SK-N-MC (cell line): ENCODE measurements at regions not wholly inside any gene's neighbourhood (a gene's known extent, or its start where the extent isn't known, plus 50 kb on each side); places are given as distances from the start of the nearest gene placed in this dataset.
A peak's percentile ranks its signal among the peaks of the same experiment; 100 is the strongest.

Experiments
- DNase-seq: peaks from one replicate; pipeline ENCODE4 v3.0.0-alpha.2; 2011; ENCODE audit warnings: low read depth, low spot score
- H3K27ac ChIP-seq: fragments of 200-600 bp; sonication (generic); 2 replicates; pipeline ENCODE4 v1.5.1; 2016; ENCODE audit warnings: mixed run types
- H3K36me3 ChIP-seq: fragments of 200-600 bp; sonication (generic); 2 replicates; pipeline ENCODE4 v1.6.1; 2017; ENCODE audit warnings: antibody characterized with exemption, low read length, mixed read lengths; ENCODE audit not compliant: insufficient read depth
- H3K4me3 ChIP-seq: fragments of 200-600 bp; sonication (generic); 2 replicates; pipeline ENCODE4 v1.5.1; 2016
- H3K9ac ChIP-seq: fragments of 200-600 bp; sonication (generic); 2 replicates; pipeline ENCODE4 v1.8.0; 2017; ENCODE audit warnings: mixed run types, mixed read lengths; ENCODE audit not compliant: insufficient read length
- H3K9me3 ChIP-seq: fragments of 200-600 bp; sonication (generic); 2 replicates; pipeline ENCODE4 v1.6.1; 2017; ENCODE audit warnings: low read depth, mild to moderate bottlenecking, antibody characterized with exemption, low read length, moderate library complexity, mixed read lengths
- EZH2 ChIP-seq: fragments of 200-600 bp; sonication (generic); IDR thresholded peaks from one replicate; pipeline ENCODE4 v1.6.1; 2017; ENCODE audit warnings: antibody characterized with exemption
- FOXP2 ChIP-seq: optimal IDR thresholded peaks from 2 replicates; pipeline ENCODE3; 2011; ENCODE audit warnings: mild to moderate bottlenecking, moderate library complexity; ENCODE audit not compliant: insufficient read depth; ENCODE audit errors: extremely low read length, control extremely low read depth
- POLR2AphosphoS5 ChIP-seq: IDR thresholded peaks from 2 replicates; pipeline ENCODE4 v1.6.1; 2012; ENCODE audit warnings: mild to moderate bottlenecking, low read depth, low read length, borderline replicate concordance

DNA sequence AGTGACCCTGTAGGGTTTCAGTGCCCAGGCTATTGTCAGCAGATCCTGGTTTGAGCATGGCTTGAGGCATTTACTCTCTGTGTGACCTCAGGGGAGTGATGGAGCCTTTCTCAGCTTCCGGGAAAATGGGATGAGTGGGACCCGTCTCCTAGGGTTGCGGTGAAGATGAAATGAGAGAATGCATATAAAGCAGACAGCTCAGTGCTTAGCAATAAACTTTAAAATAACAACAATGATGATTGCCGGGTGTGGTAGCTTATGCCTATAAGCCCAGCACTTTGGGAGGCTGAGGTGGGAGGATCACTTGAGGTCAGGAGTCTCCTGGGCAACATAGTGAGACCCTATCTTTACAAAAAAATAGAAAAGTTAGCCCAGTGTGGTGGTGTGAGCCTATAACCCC, 106.0 kb upstream of the MTHFD1L start:
- H3K27ac ChIP-seq, result no peak overlapping the region
- H3K9me3 ChIP-seq, result no peaks in the 10 kb centered on the region
- no peak for DNase-seq
- TF ChIP-seq EZH2, result no peak
- TF ChIP-seq FOXP2, result no peak
- TF ChIP-seq POLR2AphosphoS5, result no peak
- no peak overlapping the region for H3K9ac ChIP-seq
- no peaks in the 10 kb centered on the region for H3K36me3 ChIP-seq
- H3K4me3 ChIP-seq, result no peak overlapping the region

DNA sequence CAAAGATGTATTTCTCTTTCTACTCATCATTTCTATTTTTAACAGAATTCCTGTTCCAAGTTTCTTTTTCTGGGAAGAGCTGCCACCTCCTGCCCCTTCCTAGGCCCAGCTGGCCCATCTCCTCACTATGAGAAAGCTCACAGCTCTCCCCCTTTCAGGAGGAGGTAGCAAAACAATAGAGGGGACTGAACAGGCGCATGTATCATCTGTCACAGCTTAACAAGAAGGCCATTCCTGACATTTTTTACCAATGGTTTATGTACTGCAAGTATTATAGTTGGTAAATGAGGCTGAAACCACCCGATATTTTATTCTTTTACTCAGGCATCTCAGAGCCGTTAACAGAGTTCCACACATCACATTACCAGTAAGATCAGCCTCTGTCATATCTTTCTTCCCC, 103.7 kb upstream of the MTHFD1L start:
- no peak overlapping the region for H3K9ac ChIP-seq
- no peaks in the 10 kb centered on the region for H3K36me3 ChIP-seq
- H3K27ac ChIP-seq, result no peak overlapping the region
- DNase-seq, result no peak
- H3K9me3 ChIP-seq, result no peaks in the 10 kb centered on the region
- H3K4me3 ChIP-seq, result no peak overlapping the region
- TF ChIP-seq FOXP2, result no peak
- no peak for TF ChIP-seq EZH2
- no peak for TF ChIP-seq POLR2AphosphoS5

DNA sequence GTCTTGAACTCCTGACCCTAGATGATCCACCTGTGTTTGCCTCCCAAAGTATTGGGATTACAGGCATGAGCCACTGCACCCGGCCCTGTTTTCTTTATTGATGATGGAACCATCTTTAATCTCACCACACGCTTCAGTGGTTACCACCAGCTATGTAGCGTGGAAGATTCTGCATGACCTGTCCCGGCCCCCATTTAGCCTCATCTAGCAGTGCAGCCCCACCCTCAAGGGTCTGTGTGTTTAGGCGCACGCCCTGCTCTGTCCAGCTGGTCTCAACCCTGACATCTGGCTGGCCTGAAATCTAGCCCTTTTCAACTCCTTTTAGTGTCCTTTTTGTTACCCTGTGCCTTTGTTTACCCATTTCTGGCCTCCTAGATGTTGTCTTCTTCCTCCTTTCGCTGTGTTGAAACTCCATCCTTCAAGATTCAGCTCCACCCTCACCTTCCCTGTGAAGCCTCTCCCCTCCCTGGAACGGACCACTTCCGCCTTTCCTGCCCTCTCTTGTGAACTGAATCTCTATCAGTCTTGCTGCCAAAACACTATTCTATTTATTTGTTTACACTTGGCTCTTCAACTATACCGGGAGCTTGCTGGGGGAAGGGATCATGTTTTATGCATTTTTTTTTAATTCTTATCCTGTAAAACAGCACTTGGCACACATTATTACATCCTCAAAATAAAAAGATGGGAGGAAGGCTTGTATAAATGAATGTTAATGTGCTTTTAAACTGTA, 101.0 kb upstream of the MTHFD1L start:
- Histone ChIP-seq H3K9me3 (no peaks in the 10 kb centered on the region), H3K9ac (no peak overlapping the region), H3K4me3 (no peak overlapping the region), H3K36me3 (no peaks in the 10 kb centered on the region), H3K27ac (no peak overlapping the region)
- no peak for DNase-seq
- TF ChIP-seq POLR2AphosphoS5 (no peak), EZH2 (no peak), FOXP2 (no peak)

DNA sequence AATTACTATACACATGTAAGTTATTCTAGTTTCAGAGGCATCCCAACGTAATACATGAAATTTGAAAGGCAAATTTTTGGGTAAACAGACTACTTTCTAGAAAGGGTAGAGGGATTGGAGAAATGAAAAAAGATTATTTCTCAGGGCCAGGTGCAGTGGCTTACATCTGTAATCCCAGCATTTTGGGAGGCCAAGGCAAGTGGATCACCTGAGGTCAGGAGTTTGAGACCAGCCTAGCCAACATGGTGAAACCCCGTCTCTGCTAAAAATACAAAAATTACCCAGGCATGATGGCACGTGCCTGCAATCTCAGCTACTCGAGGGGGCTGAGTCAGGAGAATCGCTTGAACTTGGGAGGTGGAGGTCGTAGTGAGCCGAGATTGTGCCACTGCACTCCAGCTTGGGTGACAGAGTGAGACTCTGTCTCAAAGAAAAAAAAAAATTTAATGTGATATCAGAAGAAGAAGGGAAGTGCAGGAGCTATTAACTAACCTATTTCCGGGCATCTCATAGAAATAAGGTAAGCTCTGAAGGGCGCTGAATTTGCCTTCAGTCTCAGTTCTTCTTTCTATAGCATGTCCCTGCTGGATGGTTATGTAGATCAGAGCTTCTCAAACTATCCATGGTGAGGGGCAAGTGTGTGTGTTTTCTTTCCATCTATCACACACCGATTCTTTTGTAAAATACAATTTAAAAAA, 100.3 kb upstream of the MTHFD1L start:
- Histone ChIP-seq H3K27ac (no peak overlapping the region), H3K9me3 (no peaks in the 10 kb centered on the region), H3K36me3 (no peaks in the 10 kb centered on the region), H3K4me3 (no peak overlapping the region), H3K9ac (no peak overlapping the region)
- DNase-seq, result no peak
- TF ChIP-seq EZH2 (no peak), FOXP2 (no peak), POLR2AphosphoS5 (no peak)

DNA sequence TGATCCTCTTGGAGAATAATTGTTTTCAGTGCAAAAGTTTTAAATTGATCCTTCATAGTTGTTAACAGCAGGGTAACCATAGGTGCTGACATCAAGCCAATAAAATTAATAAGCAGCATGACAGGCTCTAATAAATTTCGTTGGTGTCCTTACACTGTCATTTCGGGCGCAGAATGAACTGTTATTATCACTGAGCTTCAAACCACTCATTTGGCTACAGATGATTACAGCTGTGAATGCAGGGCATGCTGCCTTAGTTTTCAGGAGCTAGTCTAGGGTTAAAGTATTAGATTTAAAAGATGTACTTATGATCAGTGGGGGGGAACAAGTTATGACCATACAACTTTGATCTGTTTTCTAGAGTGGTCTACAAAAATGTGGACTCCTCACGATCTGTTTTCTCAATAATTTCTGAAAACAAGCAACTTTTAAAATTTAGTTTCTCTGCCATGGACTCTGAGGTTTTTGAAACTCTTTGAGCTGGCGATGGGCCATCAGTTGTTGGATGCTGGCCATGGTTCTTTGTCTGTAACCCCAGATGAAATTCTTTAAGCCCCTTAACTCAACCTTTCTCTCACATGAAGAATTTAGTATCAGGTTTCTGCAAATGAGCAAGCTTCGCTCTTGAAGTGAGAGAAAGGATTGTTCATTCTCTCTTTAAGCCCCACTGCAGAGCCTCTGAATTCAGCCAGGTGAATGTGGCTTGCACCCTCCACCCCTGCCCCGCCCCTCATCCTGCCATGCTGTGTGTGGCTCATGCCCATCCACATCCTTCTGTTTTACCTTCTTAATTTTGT, 99.1 kb upstream of the MTHFD1L start:
- no peaks in the 10 kb centered on the region for H3K36me3 ChIP-seq
- no peak for TF ChIP-seq FOXP2
- no peak for TF ChIP-seq EZH2
- TF ChIP-seq POLR2AphosphoS5, result no peak
- H3K4me3 ChIP-seq, result no peak overlapping the region
- no peaks in the 10 kb centered on the region for H3K9me3 ChIP-seq
- H3K9ac ChIP-seq, result no peak overlapping the region
- peak overlapping the region; percentile 2; the same call in 1 of the 2 replicates for H3K27ac ChIP-seq
- no peak for DNase-seq

DNA sequence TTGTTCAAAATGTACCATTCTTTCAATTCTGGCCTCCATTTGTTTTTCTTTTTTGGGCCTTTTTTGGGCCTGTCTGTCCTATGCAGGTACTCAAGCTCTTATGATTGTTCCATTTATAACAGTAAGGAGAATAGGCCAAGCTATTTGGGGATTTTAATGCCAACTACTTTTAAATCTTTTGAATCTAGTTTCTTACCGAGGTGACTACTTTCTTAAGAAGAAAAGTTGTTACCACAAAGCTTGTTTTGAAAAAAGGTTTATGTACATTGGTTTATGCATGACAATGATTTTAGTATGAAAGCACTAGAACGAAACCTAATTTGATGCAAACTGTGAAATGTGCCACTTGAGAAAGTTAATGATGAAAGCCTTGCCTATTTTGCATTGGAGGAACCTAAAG, 98.3 kb upstream of the MTHFD1L start:
- Histone ChIP-seq H3K9ac (no peak overlapping the region), H3K36me3 (no peaks in the 10 kb centered on the region), H3K9me3 (no peaks in the 10 kb centered on the region), H3K27ac (no peak overlapping the region), H3K4me3 (no peak overlapping the region)
- TF ChIP-seq EZH2 (no peak), FOXP2 (no peak), POLR2AphosphoS5 (no peak)
- DNase-seq, result no peak

DNA sequence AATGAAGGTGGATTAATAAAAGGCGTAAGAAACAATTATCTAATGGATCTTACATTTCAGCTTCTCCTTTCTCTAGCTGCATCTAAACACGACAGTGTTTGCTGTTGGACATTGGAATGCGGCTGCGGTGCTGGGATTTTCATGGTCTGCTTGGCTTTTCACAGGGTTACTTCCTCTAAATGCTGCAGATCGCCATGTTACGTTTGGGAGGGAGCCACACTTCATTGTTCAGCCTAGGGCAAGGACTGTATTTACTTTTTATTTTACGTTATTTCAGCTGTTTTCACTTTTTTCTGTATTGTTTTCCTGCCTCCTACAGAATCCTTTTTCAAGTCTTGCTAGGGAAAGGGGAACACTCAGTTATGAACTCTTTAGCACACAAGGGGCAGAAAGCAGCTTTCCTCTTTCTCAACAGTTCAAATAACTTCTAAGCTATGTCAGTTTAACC, 97.9 kb upstream of the MTHFD1L start:
- TF ChIP-seq FOXP2, result no peak
- no peak for TF ChIP-seq EZH2
- no peak for TF ChIP-seq POLR2AphosphoS5
- H3K9me3 ChIP-seq, result no peaks in the 10 kb centered on the region
- H3K36me3 ChIP-seq, result no peaks in the 10 kb centered on the region
- H3K27ac ChIP-seq, result no peak overlapping the region
- peak overlapping the region; percentile 40 for H3K9ac ChIP-seq
- no peak for DNase-seq
- H3K4me3 ChIP-seq, result no peak overlapping the region

DNA sequence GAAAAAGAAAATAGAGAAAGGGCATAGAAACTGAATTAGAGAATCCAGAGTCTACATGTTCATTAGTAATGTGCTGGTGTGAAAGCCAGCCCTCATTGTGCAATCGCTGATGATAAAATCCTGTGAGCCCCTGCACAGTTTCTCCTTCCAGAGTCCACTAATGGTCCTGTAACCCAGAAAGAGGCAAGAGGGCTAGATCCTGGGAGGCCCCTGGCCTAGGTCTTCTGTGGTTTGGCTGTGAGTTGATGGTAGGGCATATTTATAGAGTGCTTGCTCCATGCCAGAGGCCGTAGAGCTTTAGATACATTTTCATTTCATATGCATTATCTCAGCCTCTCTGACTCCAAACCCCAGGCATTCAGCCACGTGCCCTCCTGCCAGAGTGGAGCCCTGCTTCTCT, 94.9 kb upstream of the MTHFD1L start:
- Histone ChIP-seq H3K9me3 (peaks cover 6% of the 10 kb centered on the region; the same call in 1 of the 2 replicates), H3K4me3 (no peak overlapping the region), H3K36me3 (no peaks in the 10 kb centered on the region), H3K9ac (no peak overlapping the region), H3K27ac (no peak overlapping the region)
- no peak for DNase-seq
- no peak for TF ChIP-seq POLR2AphosphoS5
- no peak for TF ChIP-seq EZH2
- TF ChIP-seq FOXP2, result no peak
